ENCODE measurements at regions not wholly inside any gene's neighbourhood (a gene's known extent, or its start where the extent isn't known, plus 50 kb on each side); places are given as distances from the start of the nearest gene placed in this dataset.

DNA sequence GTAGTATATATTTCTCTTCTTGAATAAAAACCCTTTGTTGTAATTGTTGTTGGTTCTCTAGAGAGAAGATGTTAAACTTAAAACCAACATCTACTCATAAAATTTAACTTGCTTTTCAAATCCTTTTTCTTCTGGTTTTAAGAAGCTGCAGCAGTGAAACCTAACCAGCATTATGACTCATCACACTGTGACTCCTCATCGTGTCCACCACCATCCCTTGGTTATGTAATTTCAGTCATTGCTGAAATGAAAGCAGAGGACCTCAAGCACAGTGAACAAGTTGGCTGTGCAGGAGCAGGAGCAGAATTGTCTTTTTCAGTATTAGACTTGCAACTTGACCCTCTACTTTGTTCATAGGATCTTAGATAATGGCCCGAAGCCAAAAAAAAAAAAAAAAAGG is 64.9 kb upstream of the HTR2A start:
- peak; percentile 67 for DNase-seq

GRCh38 chr13:46953941-46954340 is 57.1 kb upstream of the HTR2A start:
- no peak for DNase-seq

DNA sequence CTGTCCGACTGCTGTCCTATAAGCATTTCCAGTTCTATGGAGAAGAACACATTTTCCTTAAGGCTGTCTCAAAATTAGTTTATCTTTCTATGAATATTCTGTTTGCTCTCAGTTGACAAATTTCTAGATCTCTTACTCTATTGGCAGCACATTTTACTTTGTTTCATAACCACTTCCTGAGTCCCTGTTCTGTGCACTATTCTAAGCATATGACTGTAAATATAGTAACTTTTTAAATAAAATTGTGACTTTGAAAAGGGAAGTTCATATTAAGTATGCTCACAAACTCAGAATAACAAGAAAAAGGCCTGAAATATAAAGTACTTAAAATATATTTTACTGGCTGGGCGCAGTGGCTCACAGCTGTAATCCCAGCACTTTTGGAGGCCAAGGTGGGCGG is 56.5 kb upstream of the HTR2A start:
- DNase-seq, result no peak

- DNase-seq, result no peak
These were observed 54.7 kb upstream of the HTR2A start for GRCh38 chr13:46951516-46951915.

- no peak for DNase-seq
These were observed 52.4 kb upstream of the HTR2A start for GRCh38 chr13:46949211-46949610.

GRCh38 chr13:46948338-46948737 is 51.5 kb upstream of the HTR2A start:
- no peak for DNase-seq

GRCh38 chr13:46947425-46948191 is 50.8 kb upstream of the HTR2A start:
- DNase-seq, result no peak
